Parathyroid adenoma (tissue), 2 donors: ENCODE measurements at regions not wholly inside any gene's neighbourhood (a gene's known extent, or its start where the extent isn't known, plus 50 kb on each side); places are given as distances from the start of the nearest gene placed in this dataset.

Source experiments
- H2AFZ ChIP-seq: fragments of 300-600 bp; sonication (generic); one replicate; pipeline ENCODE4 v1.7.0; 2017; ENCODE audit warnings: antibody characterized with exemption, mild to moderate bottlenecking
- H3K27ac ChIP-seq: fragments of 300-600 bp; sonication (generic); one replicate; pipeline ENCODE4 v1.7.0; 2017
- H3K27me3 ChIP-seq: fragments of 300-600 bp; sonication (generic); one replicate; pipeline ENCODE4 v1.7.0; 2017; ENCODE audit warnings: low read length; ENCODE audit not compliant: control insufficient read depth, insufficient read depth
- H3K36me3 ChIP-seq: fragments of 300-600 bp; sonication (generic); one replicate; pipeline ENCODE4 v1.7.0; 2017; ENCODE audit warnings: low read length; ENCODE audit not compliant: control insufficient read depth, insufficient read depth
- H3K4me1 ChIP-seq: fragments of 300-600 bp; sonication (generic); one replicate; pipeline ENCODE4 v1.7.0; 2017; ENCODE audit warnings: control low read depth
- H3K4me2 ChIP-seq: fragments of 300-600 bp; sonication (generic); one replicate; pipeline ENCODE4 v1.7.0; 2017; ENCODE audit warnings: low read length
- H3K4me3 ChIP-seq: fragments of 300-600 bp; sonication (generic); one replicate; pipeline ENCODE4 v1.7.0; 2017; ENCODE audit warnings: low read depth, low read length
- H3K79me2 ChIP-seq: fragments of 300-600 bp; sonication (generic); one replicate; pipeline ENCODE4 v1.7.0; 2017; ENCODE audit warnings: control low read depth
- H3K9ac ChIP-seq: fragments of 300-600 bp; sonication (generic); one replicate; pipeline ENCODE4 v1.7.0; 2017; ENCODE audit warnings: mild to moderate bottlenecking
- H3K9me3 ChIP-seq: fragments of 300-600 bp; sonication (generic); one replicate; pipeline ENCODE4 v1.7.0; 2017; ENCODE audit warnings: low read length; ENCODE audit not compliant: control insufficient read depth
- TF ChIP-seq, protein P1 (sequence below): fragments of 300-600 bp; sonication (generic); IDR thresholded peaks from one replicate; pipeline ENCODE4 v1.7.0; 2017; ENCODE audit warnings: antibody characterized with exemption, mild to moderate bottlenecking
- donor health status: primary hyperparathyroidism.

DNA sequence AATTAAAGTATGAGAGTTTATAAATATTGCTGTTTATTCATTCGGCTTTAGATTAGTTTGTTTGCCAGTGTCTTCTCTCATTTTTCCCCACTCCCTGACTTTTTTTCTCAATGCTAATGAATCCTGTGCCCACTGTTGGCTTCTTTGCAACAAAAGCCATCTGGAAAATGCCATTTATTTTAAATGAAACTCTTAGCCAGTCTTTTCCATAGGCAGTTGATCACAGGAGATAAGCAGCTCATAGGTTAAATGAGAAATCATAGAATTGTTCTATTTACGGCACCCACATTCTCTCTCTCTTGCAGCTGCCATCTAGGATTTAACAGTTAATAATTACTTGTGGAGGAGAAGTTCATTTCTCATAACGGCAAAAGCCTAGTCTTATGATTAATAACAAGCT lies 249.3 kb upstream of the POM121L12 start:
- no peaks in the 10 kb centered on the region for H3K27me3 ChIP-seq
- H3K9ac ChIP-seq: no peak overlapping the region
- H3K4me1 ChIP-seq: no peaks in the 10 kb centered on the region
- H3K79me2 ChIP-seq: no peaks in the 10 kb centered on the region
- H3K36me3 ChIP-seq: no peaks in the 10 kb centered on the region
- H3K9me3 ChIP-seq: no peaks in the 10 kb centered on the region
- TF ChIP-seq, protein P1, sequence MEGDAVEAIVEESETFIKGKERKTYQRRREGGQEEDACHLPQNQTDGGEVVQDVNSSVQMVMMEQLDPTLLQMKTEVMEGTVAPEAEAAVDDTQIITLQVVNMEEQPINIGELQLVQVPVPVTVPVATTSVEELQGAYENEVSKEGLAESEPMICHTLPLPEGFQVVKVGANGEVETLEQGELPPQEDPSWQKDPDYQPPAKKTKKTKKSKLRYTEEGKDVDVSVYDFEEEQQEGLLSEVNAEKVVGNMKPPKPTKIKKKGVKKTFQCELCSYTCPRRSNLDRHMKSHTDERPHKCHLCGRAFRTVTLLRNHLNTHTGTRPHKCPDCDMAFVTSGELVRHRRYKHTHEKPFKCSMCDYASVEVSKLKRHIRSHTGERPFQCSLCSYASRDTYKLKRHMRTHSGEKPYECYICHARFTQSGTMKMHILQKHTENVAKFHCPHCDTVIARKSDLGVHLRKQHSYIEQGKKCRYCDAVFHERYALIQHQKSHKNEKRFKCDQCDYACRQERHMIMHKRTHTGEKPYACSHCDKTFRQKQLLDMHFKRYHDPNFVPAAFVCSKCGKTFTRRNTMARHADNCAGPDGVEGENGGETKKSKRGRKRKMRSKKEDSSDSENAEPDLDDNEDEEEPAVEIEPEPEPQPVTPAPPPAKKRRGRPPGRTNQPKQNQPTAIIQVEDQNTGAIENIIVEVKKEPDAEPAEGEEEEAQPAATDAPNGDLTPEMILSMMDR: no peak
- H3K4me2 ChIP-seq: no peak overlapping the region
- no peak overlapping the region for H2AFZ ChIP-seq
- no peak overlapping the region for H3K4me3 ChIP-seq
- no peak overlapping the region for H3K27ac ChIP-seq

DNA sequence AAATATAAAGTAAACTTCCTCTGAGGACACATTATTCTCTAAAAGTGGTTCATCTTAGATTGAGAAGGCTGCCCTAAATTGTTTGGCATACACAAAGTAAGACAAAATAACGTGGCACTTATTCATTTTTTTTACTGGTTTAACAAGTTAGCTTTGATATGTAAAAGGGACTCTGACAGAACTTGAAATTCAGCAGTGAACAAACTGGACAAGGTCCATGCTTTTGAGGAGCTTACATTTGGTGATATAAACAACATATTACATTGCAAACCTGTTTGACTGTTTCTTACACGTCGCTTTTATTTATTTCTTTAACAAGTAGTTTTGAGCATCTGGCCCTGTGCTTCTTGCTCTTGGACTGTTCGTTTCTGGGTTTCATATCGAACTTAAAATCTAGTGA lies 253.1 kb upstream of the POM121L12 start:
- no peaks in the 10 kb centered on the region for H3K27me3 ChIP-seq
- H3K27ac ChIP-seq: no peak overlapping the region
- TF ChIP-seq, protein P1: no peak
- no peaks in the 10 kb centered on the region for H3K9me3 ChIP-seq
- no peak overlapping the region for H3K9ac ChIP-seq
- H3K4me3 ChIP-seq: no peak overlapping the region
- no peaks in the 10 kb centered on the region for H3K4me1 ChIP-seq
- H2AFZ ChIP-seq: no peak overlapping the region
- no peak overlapping the region for H3K4me2 ChIP-seq
- no peaks in the 10 kb centered on the region for H3K79me2 ChIP-seq
- no peaks in the 10 kb centered on the region for H3K36me3 ChIP-seq

DNA sequence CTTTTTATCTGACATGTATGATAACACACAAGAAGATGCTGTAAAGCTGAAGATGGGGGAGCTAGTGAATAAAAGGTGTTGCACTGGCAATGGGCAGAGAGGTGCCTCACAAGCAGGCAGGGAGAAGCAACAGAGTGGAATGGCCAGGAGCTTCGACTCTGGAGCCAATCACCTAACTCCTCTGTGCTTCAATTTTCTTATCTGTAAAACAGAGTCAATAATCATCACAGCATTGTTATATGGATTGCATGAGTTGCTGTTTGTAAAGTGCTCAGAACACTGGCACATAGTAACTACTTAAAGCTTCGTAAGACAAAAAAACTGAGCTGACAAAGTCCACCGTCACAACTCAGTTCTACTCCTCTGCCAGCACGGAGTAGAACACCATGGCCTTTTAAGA lies 254.2 kb upstream of the POM121L12 start:
- no peak overlapping the region for H3K4me2 ChIP-seq
- H3K27me3 ChIP-seq: no peaks in the 10 kb centered on the region
- H3K9ac ChIP-seq: no peak overlapping the region
- H3K4me1 ChIP-seq: no peaks in the 10 kb centered on the region
- no peak overlapping the region for H3K4me3 ChIP-seq
- H3K36me3 ChIP-seq: no peaks in the 10 kb centered on the region
- no peaks in the 10 kb centered on the region for H3K79me2 ChIP-seq
- H3K9me3 ChIP-seq: no peaks in the 10 kb centered on the region
- no peak overlapping the region for H2AFZ ChIP-seq
- H3K27ac ChIP-seq: no peak overlapping the region
- TF ChIP-seq, protein P1: no peak

DNA sequence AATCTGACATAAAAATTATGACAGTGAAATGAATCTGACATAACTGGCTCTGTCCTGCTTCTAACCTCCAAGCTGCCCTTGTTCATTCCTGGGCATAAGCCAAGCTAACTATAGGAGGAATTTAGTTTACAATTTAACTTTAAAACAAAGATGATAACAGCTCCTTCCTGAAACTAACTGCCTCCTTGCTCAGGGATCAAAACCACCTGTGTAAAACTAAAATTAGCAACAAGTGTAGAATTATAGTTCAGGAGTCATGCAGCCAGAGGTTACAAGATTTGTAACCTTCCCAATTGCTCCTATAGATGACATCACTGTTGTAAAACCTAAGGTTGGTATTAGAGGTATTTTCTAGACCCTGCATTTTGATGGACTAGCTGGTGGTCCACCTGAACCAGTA lies 256.4 kb upstream of the POM121L12 start:
- H2AFZ ChIP-seq: no peak overlapping the region
- H3K79me2 ChIP-seq: no peaks in the 10 kb centered on the region
- no peaks in the 10 kb centered on the region for H3K4me1 ChIP-seq
- no peak overlapping the region for H3K4me2 ChIP-seq
- TF ChIP-seq, protein P1: no peak
- H3K4me3 ChIP-seq: no peak overlapping the region
- no peaks in the 10 kb centered on the region for H3K9me3 ChIP-seq
- no peaks in the 10 kb centered on the region for H3K36me3 ChIP-seq
- no peak overlapping the region for H3K9ac ChIP-seq
- H3K27ac ChIP-seq: no peak overlapping the region
- no peaks in the 10 kb centered on the region for H3K27me3 ChIP-seq

DNA sequence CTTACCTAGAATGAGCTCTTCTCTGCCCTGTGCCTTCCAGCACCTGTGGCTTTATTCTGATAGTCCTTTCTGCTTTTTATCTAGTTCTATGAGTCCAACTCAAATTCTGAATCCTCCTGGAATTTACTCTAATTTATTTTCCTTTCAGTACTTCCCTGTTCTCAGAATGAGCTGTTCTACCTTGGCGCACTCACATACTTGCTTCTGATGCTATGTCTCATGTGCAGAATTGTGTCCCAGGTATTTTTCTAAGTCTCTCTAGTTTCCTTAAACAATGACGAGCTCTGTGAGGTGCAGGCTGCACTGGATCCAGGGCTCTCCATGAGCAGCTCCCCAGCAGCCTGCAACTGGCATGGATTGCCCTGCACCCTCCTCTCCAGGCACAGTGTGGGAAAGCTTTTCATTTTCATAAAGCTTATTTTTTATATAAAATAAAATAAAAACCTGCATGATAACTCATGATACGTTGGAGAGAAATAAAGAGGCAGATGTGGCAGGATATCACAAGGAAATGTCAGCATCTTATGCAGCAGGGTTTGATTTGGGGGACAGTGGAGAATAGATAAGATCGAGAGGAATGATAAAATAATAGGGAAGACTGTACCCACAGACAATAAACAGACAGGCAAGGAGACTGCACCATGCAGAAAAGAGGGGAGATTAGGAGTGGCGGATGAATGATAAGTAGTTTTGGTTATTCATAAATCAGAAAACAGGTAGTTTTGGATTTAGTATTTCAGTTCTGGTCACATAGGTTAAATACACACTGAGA lies 258.2 kb upstream of the POM121L12 start:
- no peak overlapping the region for H3K9ac ChIP-seq
- no peak overlapping the region for H2AFZ ChIP-seq
- no peaks in the 10 kb centered on the region for H3K4me1 ChIP-seq
- H3K27me3 ChIP-seq: no peaks in the 10 kb centered on the region
- no peaks in the 10 kb centered on the region for H3K36me3 ChIP-seq
- no peak overlapping the region for H3K27ac ChIP-seq
- H3K4me2 ChIP-seq: no peak overlapping the region
- H3K79me2 ChIP-seq: no peaks in the 10 kb centered on the region
- TF ChIP-seq, protein P1: no peak
- no peaks in the 10 kb centered on the region for H3K9me3 ChIP-seq
- no peak overlapping the region for H3K4me3 ChIP-seq
